Activated CD8-positive, alpha-beta T cell treated with anti-CD3 and anti-CD28 coated beads for 36 hours (primary cell): ENCODE measurements at regions not wholly inside any gene's neighbourhood (a gene's known extent, or its start where the extent isn't known, plus 50 kb on each side); places are given as distances from the start of the nearest gene placed in this dataset.

Experiments
- ATAC-seq: fragments of 200-7000 bp; cut with Tn5 transposase; one replicate; pipeline ENCODE4 v1.10.0; 2021; ENCODE audit warnings: mild to moderate bottlenecking, moderate library complexity
- CTCF ChIA-PET: fragments of 350-600 bp; sonication (Branson Sonifier 250); formaldehyde crosslinking; loops from one replicate; lab custom pipeline; 2021; ENCODE audit warnings: antibody characterized with exemption; lab: Charles Lee
- POLR2A ChIA-PET: fragments of 350-600 bp; sonication (Branson Sonifier 250); formaldehyde crosslinking; loops from one replicate; lab custom pipeline; 2021; ENCODE audit warnings: antibody characterized with exemption; lab: Charles Lee
- DNase-seq: peaks from one replicate; pipeline ENCODE4 v3.0.0-alpha.2; 2020
- H3K27ac Mint-ChIP-seq: one replicate; pipeline ENCODE4 v1.8.0; 2021; ENCODE audit warnings: mild to moderate bottlenecking, mixed read lengths
- H3K27me3 Mint-ChIP-seq: one replicate; pipeline ENCODE4 v1.8.0; 2021; ENCODE audit warnings: mixed read lengths
- H3K36me3 Mint-ChIP-seq: one replicate; pipeline ENCODE4 v1.8.0; 2021; ENCODE audit warnings: low read depth, mixed read lengths
- H3K4me1 Mint-ChIP-seq: one replicate; pipeline ENCODE4 v1.8.0; 2021; ENCODE audit warnings: low read depth, mixed read lengths
- H3K4me3 Mint-ChIP-seq: one replicate; pipeline ENCODE4 v1.8.0; 2021; ENCODE audit warnings: mild to moderate bottlenecking, moderate library complexity, mixed read lengths
- H3K9me3 Mint-ChIP-seq: one replicate; pipeline ENCODE4 v1.8.0; 2021; ENCODE audit warnings: mixed read lengths
- intact Hi-C: fragments of 100-400 bp; cut with micrococcal nuclease; formaldehyde crosslinking; loops from one replicate; pipeline ENCODE4 v1.10.0; 2022
- TF ChIP-seq, protein P1 (sequence below): fragments of 200-600 bp; IDR thresholded peaks from one replicate; pipeline ENCODE4 v1.8.0; 2022; ENCODE audit warnings: antibody characterized with exemption, mild to moderate bottlenecking

- H3K9me3 Mint-ChIP-seq, result peaks cover 4% of the 10 kb centered on the region
- intact Hi-C loops, result no loop called here
- ChIA-PET POLR2A (no interaction called here), CTCF (no interaction called here)
- H3K27me3 Mint-ChIP-seq, result no peaks in the 10 kb centered on the region
- TF ChIP-seq, protein P1, sequence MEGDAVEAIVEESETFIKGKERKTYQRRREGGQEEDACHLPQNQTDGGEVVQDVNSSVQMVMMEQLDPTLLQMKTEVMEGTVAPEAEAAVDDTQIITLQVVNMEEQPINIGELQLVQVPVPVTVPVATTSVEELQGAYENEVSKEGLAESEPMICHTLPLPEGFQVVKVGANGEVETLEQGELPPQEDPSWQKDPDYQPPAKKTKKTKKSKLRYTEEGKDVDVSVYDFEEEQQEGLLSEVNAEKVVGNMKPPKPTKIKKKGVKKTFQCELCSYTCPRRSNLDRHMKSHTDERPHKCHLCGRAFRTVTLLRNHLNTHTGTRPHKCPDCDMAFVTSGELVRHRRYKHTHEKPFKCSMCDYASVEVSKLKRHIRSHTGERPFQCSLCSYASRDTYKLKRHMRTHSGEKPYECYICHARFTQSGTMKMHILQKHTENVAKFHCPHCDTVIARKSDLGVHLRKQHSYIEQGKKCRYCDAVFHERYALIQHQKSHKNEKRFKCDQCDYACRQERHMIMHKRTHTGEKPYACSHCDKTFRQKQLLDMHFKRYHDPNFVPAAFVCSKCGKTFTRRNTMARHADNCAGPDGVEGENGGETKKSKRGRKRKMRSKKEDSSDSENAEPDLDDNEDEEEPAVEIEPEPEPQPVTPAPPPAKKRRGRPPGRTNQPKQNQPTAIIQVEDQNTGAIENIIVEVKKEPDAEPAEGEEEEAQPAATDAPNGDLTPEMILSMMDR, result no peak
- H3K4me3 Mint-ChIP-seq, result no peak overlapping the region
- no peaks in the 10 kb centered on the region for H3K4me1 Mint-ChIP-seq
- no peak for DNase-seq
- H3K27ac Mint-ChIP-seq, result no peak overlapping the region
- H3K36me3 Mint-ChIP-seq, result no peaks in the 10 kb centered on the region
- no peak for ATAC-seq
Measured at GRCh38 chr13:107770541-107770940, 444.8 kb downstream of the LIG4 start.

DNA sequence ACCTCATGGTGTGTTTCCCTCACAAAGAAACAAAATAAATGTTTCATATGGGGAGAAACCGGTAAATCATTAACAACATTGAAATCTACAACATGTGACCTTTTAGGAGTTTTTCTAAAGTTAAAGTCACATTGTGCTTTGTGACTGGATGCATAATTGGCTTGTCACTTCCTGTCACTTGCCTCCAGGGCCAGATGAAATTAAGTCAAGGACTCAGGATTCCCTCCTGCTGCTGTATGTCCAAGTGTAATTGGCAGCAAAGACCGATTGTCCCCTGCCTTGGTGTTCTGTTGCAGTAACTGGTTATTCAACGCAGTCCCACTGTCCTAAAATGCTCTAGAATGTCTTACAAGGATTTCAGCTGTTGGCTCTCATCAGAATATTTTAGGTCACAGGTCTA is 448.2 kb downstream of the LIG4 start:
- TF ChIP-seq, protein P1, result no peak
- ATAC-seq, result no peak
- no peak overlapping the region for H3K27ac Mint-ChIP-seq
- H3K27me3 Mint-ChIP-seq, result no peaks in the 10 kb centered on the region
- CTCF ChIA-PET, result no interaction called here
- H3K9me3 Mint-ChIP-seq, result peaks cover 4% of the 10 kb centered on the region
- H3K4me3 Mint-ChIP-seq, result no peak overlapping the region
- no peaks in the 10 kb centered on the region for H3K4me1 Mint-ChIP-seq
- H3K36me3 Mint-ChIP-seq, result no peaks in the 10 kb centered on the region
- intact Hi-C loops, result no loop called here
- DNase-seq, result no peak
- POLR2A ChIA-PET, result no interaction called here

- Mint-ChIP-seq H3K4me3 (no peak overlapping the region), H3K27me3 (no peaks in the 10 kb centered on the region), H3K4me1 (no peaks in the 10 kb centered on the region), H3K9me3 (peaks cover 4% of the 10 kb centered on the region), H3K27ac (no peak overlapping the region), H3K36me3 (no peaks in the 10 kb centered on the region)
- TF ChIP-seq, protein P1, result no peak
- ATAC-seq, result no peak
- POLR2A ChIA-PET, result no interaction called here
- CTCF ChIA-PET, result no interaction called here
- intact Hi-C loops, result no loop called here
- DNase-seq, result no peak
Measured at GRCh38 chr13:107765724-107766401, 449.5 kb downstream of the LIG4 start.

GRCh38 chr13:107764046-107764445 is 451.3 kb downstream of the LIG4 start:
- Mint-ChIP-seq H3K9me3 (peaks cover 2% of the 10 kb centered on the region), H3K36me3 (no peaks in the 10 kb centered on the region), H3K27me3 (no peaks in the 10 kb centered on the region), H3K4me1 (no peaks in the 10 kb centered on the region), H3K27ac (no peak overlapping the region), H3K4me3 (no peak overlapping the region)
- ChIA-PET POLR2A (no interaction called here), CTCF (no interaction called here)
- TF ChIP-seq, protein P1, result no peak
- DNase-seq (no peak), ATAC-seq (no peak)
- intact Hi-C loops, result no loop called here

DNA sequence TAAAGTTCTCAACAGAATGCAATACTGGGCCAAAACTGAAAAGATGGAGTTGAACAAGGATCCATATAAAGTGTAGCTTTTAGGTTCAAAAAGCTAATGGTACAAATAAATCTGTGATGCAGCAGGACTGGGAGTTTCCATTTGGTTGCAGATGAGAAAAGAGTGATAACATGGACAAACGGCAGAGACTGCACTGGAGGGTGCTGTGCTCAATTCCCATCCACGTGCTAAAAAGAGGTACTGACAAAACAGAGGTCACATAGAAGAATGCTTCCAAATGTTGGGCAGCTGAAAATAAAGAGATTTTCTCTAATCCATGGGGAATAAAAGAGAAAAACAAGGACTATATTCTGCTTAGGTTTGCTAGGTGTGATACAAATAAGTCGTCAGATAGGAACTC is 461.6 kb downstream of the LIG4 start:
- H3K9me3 Mint-ChIP-seq, result peaks cover 3% of the 10 kb centered on the region
- POLR2A ChIA-PET, result no interaction called here
- DNase-seq (no peak), ATAC-seq (no peak)
- intact Hi-C loops, result no loop called here
- no peaks in the 10 kb centered on the region for H3K36me3 Mint-ChIP-seq
- no peak overlapping the region for H3K27ac Mint-ChIP-seq
- H3K4me3 Mint-ChIP-seq, result no peak overlapping the region
- CTCF ChIA-PET, result no interaction called here
- TF ChIP-seq, protein P1, result no peak
- H3K4me1 Mint-ChIP-seq, result no peaks in the 10 kb centered on the region
- no peaks in the 10 kb centered on the region for H3K27me3 Mint-ChIP-seq
